Gastroesophageal sphincter (tissue), 3 donors: ENCODE measurements at regions not wholly inside any gene's neighbourhood (a gene's known extent, or its start where the extent isn't known, plus 50 kb on each side); places are given as distances from the start of the nearest gene placed in this dataset.

ENCODE experiments used
- CTCF ChIP-seq, 4 experiments: fragments of 200-600 bp in 2 of 4; fragments of 450-650 bp in 2 of 4; sonication (generic) in 1 of 4; IDR thresholded peaks; one replicate each; pipeline ENCODE4 v1.5.1; 2017 to 2019; ENCODE audit warnings: antibody characterized with exemption in 4 of 4, mild to moderate bottlenecking in 2 of 4, moderate library complexity in 2 of 4
- POLR2A ChIP-seq, 2 donors: fragments of 450-650 bp; IDR thresholded peaks; one replicate each; pipeline ENCODE4 v1.6.1; 2017; ENCODE audit warnings: antibody characterized with exemption in 2 of 2, mild to moderate bottlenecking in 2 of 2, moderate library complexity in 1 of 2
- POLR2AphosphoS5 ChIP-seq: sonication (generic); formaldehyde crosslinking; IDR thresholded peaks from one replicate; pipeline ENCODE4 v1.6.1; 2017; ENCODE audit warnings: antibody characterized with exemption

GRCh38 chr15:70243686-70244540 lies 146.2 kb upstream of the TLE3 start:
- no peak for TF ChIP-seq CTCF (IDR thresholded peaks at IDR 0.05)
- TF ChIP-seq POLR2AphosphoS5, result no peak
- TF ChIP-seq POLR2A (IDR thresholded peaks at IDR 0.05), result no peak
